SK-N-SH treated with all-trans-retinoic acid at 6 μM for 48 hours (cell line): ENCODE measurements at regions not wholly inside any gene's neighbourhood (a gene's known extent, or its start where the extent isn't known, plus 50 kb on each side); places are given as distances from the start of the nearest gene placed in this dataset.

Experiments
- ATAC-seq: fragments of 200-7000 bp; cut with Tn5 transposase; 3 replicates; pipeline ENCODE4 v1.9.1; 2020; ENCODE audit warnings: mild to moderate bottlenecking, moderate library complexity
- ARNTL ChIP-seq: fragments of 450-650 bp; formaldehyde crosslinking; IDR thresholded peaks from 2 replicates; pipeline ENCODE4 v1.5.0; 2020; ENCODE audit warnings: low read depth, mild to moderate bottlenecking, moderate library complexity, borderline replicate concordance
- BACH2 ChIP-seq: fragments of 250-450 bp; sonication (Bioruptor Pico); IDR thresholded peaks from 2 replicates; pipeline ENCODE4 v1.9.0; 2021; ENCODE audit warnings: mild to moderate bottlenecking, borderline replicate concordance
- CREB5 ChIP-seq: fragments of 250-450 bp; sonication (Bioruptor Pico); IDR thresholded peaks from 2 replicates; pipeline ENCODE4 v1.5.1; 2020; ENCODE audit warnings: low read depth, mild to moderate bottlenecking, moderate library complexity
- CSDC2 ChIP-seq: fragments of 250-450 bp; sonication (Bioruptor Pico); IDR thresholded peaks from 2 replicates; pipeline ENCODE4 v1.5.0; 2020; ENCODE audit warnings: mild to moderate bottlenecking, moderate library complexity
- CSRNP3 ChIP-seq: fragments of 250-450 bp; sonication (Bioruptor Pico); IDR thresholded peaks from 2 replicates; pipeline ENCODE4 v1.5.1; 2021; ENCODE audit warnings: mild to moderate bottlenecking, moderate library complexity
- ESRRG ChIP-seq: fragments of 250-450 bp; sonication (Bioruptor Pico); IDR thresholded peaks from 2 replicates; pipeline ENCODE4 v1.6.1; 2021; ENCODE audit warnings: mild to moderate bottlenecking
- GLIS3 ChIP-seq: fragments of 250-450 bp; sonication (Bioruptor Pico); IDR thresholded peaks from 2 replicates; pipeline ENCODE4 v1.5.0; 2020; ENCODE audit warnings: mild to moderate bottlenecking, moderate library complexity
- ISL1 ChIP-seq: fragments of 250-450 bp; sonication (Bioruptor Pico); IDR thresholded peaks from 2 replicates; pipeline ENCODE4 v2.1.2; 2022; ENCODE audit warnings: mild to moderate bottlenecking, moderate library complexity
- PATZ1 ChIP-seq: fragments of 250-450 bp; sonication (Bioruptor Pico); IDR thresholded peaks from 2 replicates; pipeline ENCODE4 v1.8.0; 2020; ENCODE audit warnings: mild to moderate bottlenecking, moderate library complexity, borderline replicate concordance
- POU6F1 ChIP-seq: fragments of 250-450 bp; sonication (Bioruptor Pico); IDR thresholded peaks from 2 replicates; pipeline ENCODE4 v1.8.0; 2021; ENCODE audit warnings: low read depth, mild to moderate bottlenecking, moderate library complexity, borderline replicate concordance
- RARB ChIP-seq: fragments of 250-450 bp; sonication (Bioruptor Pico); IDR thresholded peaks from 2 replicates; pipeline ENCODE4 v1.8.0; 2021; ENCODE audit warnings: mild to moderate bottlenecking, moderate library complexity
- SNAI2 ChIP-seq: fragments of 250-450 bp; sonication (Bioruptor Pico); IDR thresholded peaks from 2 replicates; pipeline ENCODE4 v1.5.0; 2020; ENCODE audit warnings: mild to moderate bottlenecking, moderate library complexity
- TCF4 ChIP-seq: fragments of 250-450 bp; sonication (Bioruptor Pico); IDR thresholded peaks from 2 replicates; pipeline ENCODE4 v1.8.0; 2021; ENCODE audit warnings: mild to moderate bottlenecking, moderate library complexity, borderline replicate concordance
- TOX ChIP-seq: fragments of 250-450 bp; sonication (Bioruptor Pico); IDR thresholded peaks from 2 replicates; pipeline ENCODE4 v1.8.0; 2021; ENCODE audit warnings: mild to moderate bottlenecking, moderate library complexity, borderline replicate concordance
- TSHZ2 ChIP-seq: fragments of 250-450 bp; sonication (Bioruptor Pico); IDR thresholded peaks from 2 replicates; pipeline ENCODE4 v1.5.0; 2020; ENCODE audit warnings: mild to moderate bottlenecking, moderate library complexity
- ZC3H10 ChIP-seq: fragments of 250-450 bp; sonication (Bioruptor Pico); IDR thresholded peaks from 2 replicates; pipeline ENCODE4 v1.5.1; 2021; ENCODE audit warnings: mild to moderate bottlenecking, moderate library complexity
- ZFP3 ChIP-seq: fragments of 250-450 bp; sonication (Bioruptor Pico); IDR thresholded peaks from 2 replicates; pipeline ENCODE4 v1.5.0; 2020; ENCODE audit warnings: mild to moderate bottlenecking, moderate library complexity
- ZFP30 ChIP-seq: fragments of 450-650 bp; formaldehyde crosslinking; IDR thresholded peaks from 2 replicates; pipeline ENCODE4 v1.5.0; 2022; ENCODE audit warnings: mild to moderate bottlenecking, moderate library complexity
- ZNF565 ChIP-seq: fragments of 450-650 bp; formaldehyde crosslinking; conservative IDR thresholded peaks from 2 replicates; pipeline ENCODE4 v1.5.0; 2020; ENCODE audit warnings: low read depth, mild to moderate bottlenecking, moderate library complexity
- ZNF70 ChIP-seq: fragments of 450-650 bp; formaldehyde crosslinking; IDR thresholded peaks from 2 replicates; pipeline ENCODE4 v1.5.0; 2020; ENCODE audit warnings: mild to moderate bottlenecking, moderate library complexity

GRCh38 chr1:232891071-232891470, 59.3 kb upstream of the NTPCR start:
- ATAC-seq, result peak; percentile 75
- TF ChIP-seq ISL1 (CRISPR knock-in tag), result no peak
- TF ChIP-seq CSRNP3 (CRISPR knock-in tag), result no peak
- no peak for TF ChIP-seq ZFP30
- no peak for TF ChIP-seq ZNF70 (CRISPR knock-in tag)
- no peak for TF ChIP-seq RARB (CRISPR knock-in tag)
- TF ChIP-seq ZNF565 (CRISPR knock-in tag), result no peak
- TF ChIP-seq POU6F1, result no peak
- TF ChIP-seq SNAI2, result no peak
- TF ChIP-seq TSHZ2 (CRISPR knock-in tag), result no peak
- TF ChIP-seq ZC3H10 (CRISPR knock-in tag), result no peak
- TF ChIP-seq PATZ1, result no peak
- no peak for TF ChIP-seq ESRRG (CRISPR knock-in tag)
- no peak for TF ChIP-seq TCF4 (CRISPR knock-in tag)
- TF ChIP-seq GLIS3 (CRISPR knock-in tag), result no peak
- TF ChIP-seq TOX (CRISPR knock-in tag), result no peak
- no peak for TF ChIP-seq BACH2
- TF ChIP-seq ZFP3 (CRISPR knock-in tag), result no peak
- no peak for TF ChIP-seq CREB5
- TF ChIP-seq CSDC2 (CRISPR knock-in tag), result no peak
- TF ChIP-seq ARNTL (CRISPR knock-in tag), result no peak

- ATAC-seq, result no peak
- TF ChIP-seq GLIS3 (CRISPR knock-in tag), result no peak
- TF ChIP-seq POU6F1, result no peak
- TF ChIP-seq CREB5, result no peak
- no peak for TF ChIP-seq RARB (CRISPR knock-in tag)
- no peak for TF ChIP-seq BACH2
- no peak for TF ChIP-seq SNAI2
- no peak for TF ChIP-seq TCF4 (CRISPR knock-in tag)
- TF ChIP-seq ZFP30, result no peak
- no peak for TF ChIP-seq TOX (CRISPR knock-in tag)
- TF ChIP-seq TSHZ2 (CRISPR knock-in tag), result no peak
- TF ChIP-seq PATZ1, result no peak
- no peak for TF ChIP-seq ZNF565 (CRISPR knock-in tag)
Observed at GRCh38 chr1:232891656-232892317, 58.6 kb upstream of the NTPCR start.
